DOHH2 (cell line): ENCODE measurements at regions not wholly inside any gene's neighbourhood (a gene's known extent, or its start where the extent isn't known, plus 50 kb on each side); places are given as distances from the start of the nearest gene placed in this dataset.

Source experiments
- H3F3A ChIP-seq: fragments of 200-600 bp; sonication (generic), shearing (Covaris generic); 2 replicates; pipeline ENCODE4 v1.6.0; 2016; ENCODE audit warnings: antibody characterized with exemption, mild to moderate bottlenecking; ENCODE audit not compliant: control insufficient read depth, insufficient read depth
- H3K27ac ChIP-seq: fragments of 200-600 bp; sonication (generic); 2 replicates; pipeline ENCODE4 v1.5.1; 2014; ENCODE audit warnings: low read depth, mild to moderate bottlenecking, low read length, moderate library complexity
- H3K27me3 ChIP-seq: fragments of 200-600 bp; sonication (generic); 2 replicates; pipeline ENCODE4 v1.6.1; 2014; ENCODE audit warnings: mild to moderate bottlenecking, low read length, mixed read lengths; ENCODE audit not compliant: control insufficient read depth
- H3K36me3 ChIP-seq: fragments of 200-600 bp; sonication (generic); 2 replicates; pipeline ENCODE4 v1.6.1; 2014; ENCODE audit warnings: mild to moderate bottlenecking, low read length, moderate library complexity, mixed read lengths; ENCODE audit not compliant: control insufficient read depth
- H3K4me1 ChIP-seq: fragments of 200-600 bp; sonication (generic); 2 replicates; pipeline ENCODE4 v1.6.1; 2014; ENCODE audit warnings: mild to moderate bottlenecking, low read length, mixed read lengths; ENCODE audit not compliant: control insufficient read depth
- H3K4me2 ChIP-seq: fragments of 200-600 bp; sonication (generic); 2 replicates; pipeline ENCODE4 v1.6.0; 2014; ENCODE audit warnings: mild to moderate bottlenecking, low read length, moderate library complexity
- H3K4me3 ChIP-seq: fragments of 200-600 bp; sonication (generic); 2 replicates; pipeline ENCODE4 v1.5.1; 2014; ENCODE audit warnings: mild to moderate bottlenecking, low read length, mixed read lengths
- H3K79me2 ChIP-seq: fragments of 200-600 bp; sonication (generic); 2 replicates; pipeline ENCODE4 v1.6.1; 2014; ENCODE audit warnings: mild to moderate bottlenecking, low read length, mixed read lengths; ENCODE audit not compliant: control insufficient read depth
- H3K9me2 ChIP-seq: fragments of 200-600 bp; sonication (generic); replicated peaks from 2 replicates; pipeline ENCODE4 v1.6.1; 2014; ENCODE audit warnings: mild to moderate bottlenecking, low read length, mixed read lengths; ENCODE audit not compliant: control insufficient read depth
- H3K9me3 ChIP-seq: fragments of 200-600 bp; sonication (generic); 2 replicates; pipeline ENCODE4 v1.6.1; 2014; ENCODE audit warnings: antibody characterized with exemption, low read length, mixed read lengths; ENCODE audit not compliant: control insufficient read depth, insufficient read depth
- H4K20me1 ChIP-seq: fragments of 200-600 bp; sonication (generic); 2 replicates; pipeline ENCODE4 v1.6.0; 2014; ENCODE audit warnings: low read depth, mild to moderate bottlenecking, antibody characterized with exemption, low read length, moderate library complexity; ENCODE audit not compliant: control insufficient read depth, insufficient read depth
- CTCF ChIP-seq: fragments of 200-600 bp; sonication (generic); IDR thresholded peaks from one replicate; pipeline ENCODE4 v1.5.1; 2014; ENCODE audit warnings: antibody characterized with exemption, mild to moderate bottlenecking, low read depth, low read length; ENCODE audit not compliant: poor library complexity, severe bottlenecking
- EZH2phosphoT487 ChIP-seq: fragments of 200-600 bp; sonication (generic); IDR thresholded peaks from 2 replicates; pipeline ENCODE4 v1.6.1; 2017; ENCODE audit warnings: borderline replicate concordance, mild to moderate bottlenecking, antibody characterized with exemption, low read length, moderate library complexity, mixed read lengths

- H3K9me2 ChIP-seq: no peaks in the 10 kb centered on the region
- H3K27me3 ChIP-seq: no peaks in the 10 kb centered on the region
- no peak for TF ChIP-seq CTCF
- TF ChIP-seq EZH2phosphoT487: no peak
- H3K4me1 ChIP-seq: no peaks in the 10 kb centered on the region
- no peaks in the 10 kb centered on the region for H3K9me3 ChIP-seq
- no peak overlapping the region for H3K4me2 ChIP-seq
- no peak overlapping the region for H3K27ac ChIP-seq
- no peaks in the 10 kb centered on the region for H3K79me2 ChIP-seq
- H4K20me1 ChIP-seq: no peaks in the 10 kb centered on the region
- no peaks in the 10 kb centered on the region for H3F3A ChIP-seq
- H3K36me3 ChIP-seq: no peaks in the 10 kb centered on the region
- H3K4me3 ChIP-seq: no peak overlapping the region
Observed at GRCh38 chr11:134994431-134994830, 582.4 kb upstream of the B3GAT1 start.

- no peak for TF ChIP-seq EZH2phosphoT487
- no peak for TF ChIP-seq CTCF
- no peaks in the 10 kb centered on the region for H3K4me1 ChIP-seq
- H3K4me2 ChIP-seq: no peak overlapping the region
- H3K36me3 ChIP-seq: no peaks in the 10 kb centered on the region
- H3F3A ChIP-seq: no peaks in the 10 kb centered on the region
- no peak overlapping the region for H3K4me3 ChIP-seq
- no peaks in the 10 kb centered on the region for H3K9me2 ChIP-seq
- no peaks in the 10 kb centered on the region for H3K9me3 ChIP-seq
- H3K79me2 ChIP-seq: no peaks in the 10 kb centered on the region
- H3K27ac ChIP-seq: no peak overlapping the region
- H4K20me1 ChIP-seq: no peaks in the 10 kb centered on the region
- H3K27me3 ChIP-seq: no peaks in the 10 kb centered on the region
Observed at GRCh38 chr11:134993691-134994243, 581.7 kb upstream of the B3GAT1 start.

GRCh38 chr11:134992981-134993380 lies 580.9 kb upstream of the B3GAT1 start:
- Histone ChIP-seq H3K27me3 (no peaks in the 10 kb centered on the region), H3K4me1 (no peaks in the 10 kb centered on the region), H3K9me3 (no peaks in the 10 kb centered on the region), H3K4me2 (no peak overlapping the region), H3K4me3 (no peak overlapping the region), H3K9me2 (no peaks in the 10 kb centered on the region), H3F3A (no peaks in the 10 kb centered on the region), H3K36me3 (no peaks in the 10 kb centered on the region), H3K27ac (no peak overlapping the region), H3K79me2 (no peaks in the 10 kb centered on the region), H4K20me1 (no peaks in the 10 kb centered on the region)
- TF ChIP-seq CTCF: no peak
- TF ChIP-seq EZH2phosphoT487: no peak

GRCh38 chr11:134988495-134988894 lies 576.5 kb upstream of the B3GAT1 start:
- no peak overlapping the region for H3K4me2 ChIP-seq
- H3K9me3 ChIP-seq: no peaks in the 10 kb centered on the region
- H3K27ac ChIP-seq: no peak overlapping the region
- TF ChIP-seq CTCF (no peak), EZH2phosphoT487 (no peak)
- H4K20me1 ChIP-seq: no peaks in the 10 kb centered on the region
- no peaks in the 10 kb centered on the region for H3K4me1 ChIP-seq
- no peaks in the 10 kb centered on the region for H3K9me2 ChIP-seq
- H3K4me3 ChIP-seq: no peak overlapping the region
- no peaks in the 10 kb centered on the region for H3K27me3 ChIP-seq
- no peaks in the 10 kb centered on the region for H3K79me2 ChIP-seq
- H3K36me3 ChIP-seq: no peaks in the 10 kb centered on the region
- H3F3A ChIP-seq: no peaks in the 10 kb centered on the region
